Ishikawa (cell line): ENCODE measurements at regions not wholly inside any gene's neighbourhood (a gene's known extent, or its start where the extent isn't known, plus 50 kb on each side); places are given as distances from the start of the nearest gene placed in this dataset.

ENCODE experiments used
- CEBPB ChIP-seq: IDR thresholded peaks from 2 replicates; pipeline ENCODE4 v1.6.1; 2012
- CREB1 ChIP-seq: IDR thresholded peaks from 2 replicates; pipeline ENCODE4 v1.6.1; 2012; ENCODE audit warnings: low read depth
- EP300 ChIP-seq: IDR thresholded peaks from 2 replicates; pipeline ENCODE4 v1.6.1; 2012; ENCODE audit warnings: borderline replicate concordance
- FOXM1 ChIP-seq: IDR thresholded peaks from 2 replicates; pipeline ENCODE4 v1.6.1; 2012; ENCODE audit warnings: low read depth, borderline replicate concordance
- MAX ChIP-seq: IDR thresholded peaks from 2 replicates; pipeline ENCODE4 v1.6.1; 2012
- NFIC ChIP-seq: IDR thresholded peaks from 2 replicates; pipeline ENCODE4 v1.6.1; 2012
- RAD21 ChIP-seq: IDR thresholded peaks from 2 replicates; pipeline ENCODE4 v1.6.1; 2012; ENCODE audit warnings: low read depth
- REST ChIP-seq: IDR thresholded peaks from 2 replicates; pipeline ENCODE4 v1.6.1; 2012; ENCODE audit warnings: low read depth, mild to moderate bottlenecking
- TAF1 ChIP-seq: IDR thresholded peaks from 2 replicates; pipeline ENCODE4 v1.6.1; 2012; ENCODE audit warnings: low read depth, mild to moderate bottlenecking
- TEAD4 ChIP-seq: IDR thresholded peaks from 2 replicates; pipeline ENCODE4 v1.6.1; 2012
- YY1 ChIP-seq: IDR thresholded peaks from 2 replicates; pipeline ENCODE4 v1.6.1; 2012; ENCODE audit warnings: low read depth
- ZBTB7A ChIP-seq: IDR thresholded peaks from 2 replicates; pipeline ENCODE4 v1.6.1; 2012; ENCODE audit warnings: low read depth

GRCh38 chr13:42393573-42394360, 121.8 kb downstream of the AKAP11 start:
- no peak for TF ChIP-seq TAF1
- TF ChIP-seq MAX: no peak
- TF ChIP-seq EP300: no peak
- TF ChIP-seq REST: no peak
- no peak for TF ChIP-seq FOXM1
- TF ChIP-seq CREB1: no peak
- no peak for TF ChIP-seq RAD21
- no peak for TF ChIP-seq TEAD4
- TF ChIP-seq YY1: no peak
- TF ChIP-seq ZBTB7A: no peak
- no peak for TF ChIP-seq CEBPB
- TF ChIP-seq NFIC: no peak
